ENCODE measurements at regions not wholly inside any gene's neighbourhood (a gene's known extent, or its start where the extent isn't known, plus 50 kb on each side); places are given as distances from the start of the nearest gene placed in this dataset.
A peak's percentile ranks its signal among the peaks of the same experiment; 100 is the strongest.

GRCh38 chr15:47506329-47507100 lies 210.8 kb upstream of the SEMA6D start:
- DNase-seq (ENCODE audit: low read depth): peak; percentile 64
- TF ChIP-seq CTCF (conservative IDR thresholded peaks at IDR 0.05; ENCODE audit: low read depth, low read length): no peak
- H3K4me3 ChIP-seq (ENCODE audit: low read depth, low read length): no peak overlapping the region

GRCh38 chr15:47507221-47507985 lies 209.9 kb upstream of the SEMA6D start:
- H3K4me3 ChIP-seq (ENCODE audit: low read depth, low read length): no peak overlapping the region
- DNase-seq (ENCODE audit: low read depth): no peak
- TF ChIP-seq CTCF (conservative IDR thresholded peaks at IDR 0.05; ENCODE audit: low read depth, low read length): no peak

- no peak for DNase-seq (ENCODE audit: low read depth)
- H3K4me3 ChIP-seq (ENCODE audit: low read depth, low read length): no peak overlapping the region
- TF ChIP-seq CTCF (conservative IDR thresholded peaks at IDR 0.05; ENCODE audit: low read depth, low read length): no peak
Observed at GRCh38 chr15:47511261-47511660, 206.0 kb upstream of the SEMA6D start.

- DNase-seq (ENCODE audit: low read depth): no peak
- no peak overlapping the region for H3K4me3 ChIP-seq (ENCODE audit: low read depth, low read length)
- TF ChIP-seq CTCF (conservative IDR thresholded peaks at IDR 0.05; ENCODE audit: low read depth, low read length): no peak
Observed at GRCh38 chr15:47513471-47513870, 203.8 kb upstream of the SEMA6D start.

GRCh38 chr15:47514200-47514652 lies 203.1 kb upstream of the SEMA6D start:
- H3K4me3 ChIP-seq (ENCODE audit: low read depth, low read length): no peak overlapping the region
- no peak for TF ChIP-seq CTCF (conservative IDR thresholded peaks at IDR 0.05; ENCODE audit: low read depth, low read length)
- peak; percentile 79 for DNase-seq (ENCODE audit: low read depth)

DNA sequence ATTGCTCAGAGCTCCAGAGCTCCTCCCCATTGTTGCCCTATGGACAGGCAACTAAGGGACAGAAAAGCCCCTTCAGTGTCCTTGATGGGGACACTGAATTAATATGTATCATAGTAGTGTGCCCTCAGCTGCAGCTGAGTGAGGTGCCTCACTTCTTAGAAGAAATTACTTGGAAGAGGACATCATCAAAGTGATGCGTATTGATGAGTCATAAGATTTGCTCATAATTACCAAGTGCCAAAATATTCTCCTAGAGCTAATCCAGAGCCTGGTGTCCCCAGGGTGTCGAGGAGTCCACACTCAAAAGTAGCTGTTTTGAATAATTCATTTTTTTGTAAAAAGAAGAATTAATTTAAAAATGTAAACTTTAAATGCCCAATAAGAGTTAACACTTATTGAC lies 200.7 kb upstream of the SEMA6D start:
- TF ChIP-seq CTCF (conservative IDR thresholded peaks at IDR 0.05; ENCODE audit: low read depth, low read length): no peak
- peak; percentile 43 for DNase-seq (ENCODE audit: low read depth)
- H3K4me3 ChIP-seq (ENCODE audit: low read depth, low read length): no peak overlapping the region

All from choroid plexus epithelial cell (primary cell).